LNCAP (cell line): ENCODE measurements at regions not wholly inside any gene's neighbourhood (a gene's known extent, or its start where the extent isn't known, plus 50 kb on each side); places are given as distances from the start of the nearest gene placed in this dataset.

Source experiments
- CTCF ChIP-seq: fragments of 450-650 bp; IDR thresholded peaks from 2 replicates; pipeline ENCODE4 v1.5.1; 2017; ENCODE audit warnings: mild to moderate bottlenecking

GRCh38 chr3:191761906-191762305 is 300.9 kb downstream of the PYDC2 start:
- TF ChIP-seq CTCF = no peak

GRCh38 chr3:191762323-191762960 is 301.5 kb downstream of the PYDC2 start:
- TF ChIP-seq CTCF = no peak

GRCh38 chr3:191768421-191768820 is 307.5 kb downstream of the PYDC2 start:
- no peak for TF ChIP-seq CTCF

GRCh38 chr3:191770541-191770940 is 309.6 kb downstream of the PYDC2 start:
- no peak for TF ChIP-seq CTCF

- no peak for TF ChIP-seq CTCF
Measured at GRCh38 chr3:191774485-191774884, 313.5 kb downstream of the PYDC2 start.

GRCh38 chr3:191775451-191776233 is 314.7 kb downstream of the PYDC2 start:
- TF ChIP-seq CTCF = no peak

- no peak for TF ChIP-seq CTCF
Measured at GRCh38 chr3:191781044-191781443, 320.1 kb downstream of the PYDC2 start.
